Epidermal melanocyte (primary cell): ENCODE measurements at regions not wholly inside any gene's neighbourhood (a gene's known extent, or its start where the extent isn't known, plus 50 kb on each side); places are given as distances from the start of the nearest gene placed in this dataset.

Experiments
- DNase-seq: peaks from one replicate; pipeline ENCODE4 v3.0.0; 2011; ENCODE audit warnings: low spot score; ENCODE audit not compliant: insufficient read length

- DNase-seq: no peak
Measured at GRCh38 chr3:87044409-87044808, 53.5 kb upstream of the VGLL3 start.

- DNase-seq: no peak
Measured at GRCh38 chr3:87041191-87041590, 50.2 kb upstream of the VGLL3 start.
